ENCODE measurements at regions not wholly inside any gene's neighbourhood (a gene's known extent, or its start where the extent isn't known, plus 50 kb on each side); places are given as distances from the start of the nearest gene placed in this dataset.

GRCh38 chr10:37434091-37434490 lies 308.7 kb downstream of the ANKRD30A start:
- TF ChIP-seq CTCF (optimal IDR thresholded peaks at IDR 0.05 in 1 of 3, IDR thresholded peaks at IDR 0.05 in 1 of 3, conservative IDR thresholded peaks at IDR 0.05 in 1 of 3; ENCODE audit: extremely low read depth in 1 of 3, insufficient read depth in 2 of 3, low read length in 3 of 3) (no peak), EZH2 (IDR thresholded peaks at IDR 0.05; ENCODE audit: low read length) (no peak)
